K562 (cell line): ENCODE measurements at regions not wholly inside any gene's neighbourhood (a gene's known extent, or its start where the extent isn't known, plus 50 kb on each side); places are given as distances from the start of the nearest gene placed in this dataset.

Experiments
- ATAC-seq: fragments of 200-7000 bp; cut with Tn5 transposase; 3 replicates; pipeline ENCODE4 v1.9.1; 2020; ENCODE audit warnings: moderate library complexity
- BruUV-seq: library from RNA; stranded (reverse); fragments of 400-500 nt; replicated peaks from 2 replicates; lab custom pipeline; 2021; lab: Mats Ljungman, UMichigan
- CTCF ChIA-PET: fragments of 300-600 bp; formaldehyde crosslinking; extraction: SDS; loops from one replicate; lab custom pipeline; 2021; ENCODE audit warnings: low intra/inter-chr PET ratio; lab: Yijun Ruan, JAX
- POLR2A ChIA-PET: fragments of 300-600, 350-650 bp; sonication (Branson Sonifier 250); formaldehyde crosslinking; extraction: SDS; loops from one replicate; lab custom pipeline; 2021; ENCODE audit warnings: antibody characterized with exemption, inconsistent platforms; lab: Yijun Ruan, JAX
- DNase-seq, 4 experiments: peaks; one replicate each; pipeline versions ENCODE4 v3.0.0 to v3.0.0-alpha.2; 2011 to 2018; ENCODE audit warnings: low spot score in 3 of 4, mixed read lengths in 3 of 4; ENCODE audit errors: extremely low read depth in 1 of 4
- FAIRE-seq: peaks from 2 replicates; lab custom pipeline; 2011; peaks lifted over from hg19 to GRCh38; lab: Jason Lieb, UNC
- H2AFZ ChIP-seq: 2 replicates; pipeline ENCODE4 v1.6.0; 2011; ENCODE audit warnings: low read depth, low read length, control low read depth, inconsistent platforms
- H3K27ac ChIP-seq: fragments of 200-600 bp; 3 replicates; pipeline ENCODE4 v1.8.0; 2011; ENCODE audit warnings: low read depth, mild to moderate bottlenecking, control low read depth, inconsistent platforms, low read length, moderate library complexity, mixed read lengths; ENCODE audit errors: extremely low read depth
- H3K27me3 ChIP-seq, 2 experiments: fragments of 300-600 bp in 1 of 2; 2 replicates in 1 of 2; 3 replicates in 1 of 2; pipeline versions ENCODE4 v1.6.0 to v1.8.0; 2011; ENCODE audit warnings: inconsistent platforms in 2 of 2, low read length in 2 of 2, mild to moderate bottlenecking in 1 of 2, mixed read lengths in 1 of 2, moderate library complexity in 1 of 2; ENCODE audit not compliant: control insufficient read depth in 2 of 2, insufficient read depth in 2 of 2
- H3K36me3 ChIP-seq: fragments of 300-600 bp; 3 replicates; pipeline ENCODE4 v1.8.0; 2011; ENCODE audit warnings: mild to moderate bottlenecking, low read length, inconsistent platforms; ENCODE audit not compliant: control insufficient read depth, insufficient read depth
- H3K4me1 ChIP-seq, 2 experiments: fragments of 200-600 bp in 1 of 2; replicated peaks in 1 of 2; 2 replicates in 1 of 2; 3 replicates in 1 of 2; pipeline versions ENCODE4 v1.5.1 to v1.8.0; 2011; ENCODE audit warnings: inconsistent platforms in 2 of 2, low read length in 2 of 2, mild to moderate bottlenecking in 1 of 2, mixed read lengths in 1 of 2, moderate library complexity in 1 of 2; ENCODE audit not compliant: control insufficient read depth in 2 of 2, insufficient read depth in 2 of 2
- H3K4me2 ChIP-seq: 2 replicates; pipeline ENCODE4 v1.6.1; 2011; ENCODE audit warnings: low read length, control low read depth, inconsistent platforms, mixed read lengths; ENCODE audit not compliant: insufficient read depth
- H3K4me3 ChIP-seq: fragments of 200-600 bp; sonication (generic), shearing (Covaris generic); 2 replicates; pipeline ENCODE4 v1.5.1; 2016; ENCODE audit warnings: control low read depth, inconsistent platforms
- H3K79me2 ChIP-seq: fragments of 200-600 bp; 3 replicates; pipeline ENCODE4 v1.8.0; 2011; ENCODE audit warnings: low read length, inconsistent platforms; ENCODE audit not compliant: control insufficient read depth, insufficient read depth
- H3K9ac ChIP-seq, 2 experiments: 2 replicates each; pipeline versions ENCODE4 v1.6.0 to v1.6.1; 2011; ENCODE audit warnings: low read depth in 2 of 2, low read length in 2 of 2, control low read depth in 1 of 2, inconsistent platforms in 1 of 2, mild to moderate bottlenecking in 1 of 2, mixed read lengths in 1 of 2; ENCODE audit not compliant: insufficient read depth in 1 of 2
- H3K9me1 ChIP-seq: one replicate; pipeline ENCODE4 v1.6.0; 2011; ENCODE audit warnings: inconsistent platforms, mild to moderate bottlenecking, low read length, moderate library complexity; ENCODE audit not compliant: control insufficient read depth, insufficient read depth
- H3K9me3 ChIP-seq: replicated peaks from 2 replicates; pipeline ENCODE4 v1.5.1; 2011; ENCODE audit warnings: low read depth, low read length, inconsistent platforms; ENCODE audit not compliant: control insufficient read depth, insufficient read depth
- H4K20me1 ChIP-seq: replicated peaks from 2 replicates; pipeline ENCODE4 v1.6.1; 2011; ENCODE audit warnings: low read length, inconsistent platforms, mixed read lengths; ENCODE audit not compliant: control insufficient read depth, insufficient read depth
- BRF1 ChIP-seq: IDR thresholded peaks from 3 replicates; pipeline ENCODE4 v1.6.1; 2011; ENCODE audit warnings: borderline replicate concordance, mild to moderate bottlenecking; ENCODE audit not compliant: insufficient read length; ENCODE audit errors: extremely low read depth
- CHCHD3 ChIP-seq: fragments of 250-450 bp; sonication (Bioruptor Pico); IDR thresholded peaks from 2 replicates; pipeline ENCODE4 v2.1.2; 2022; ENCODE audit warnings: mild to moderate bottlenecking
- KLF10 ChIP-seq: fragments of 250-450 bp; sonication (Bioruptor Pico); IDR thresholded peaks from 2 replicates; pipeline ENCODE4 v1.6.1; 2021; ENCODE audit warnings: matching md5 sums
- SPI1 ChIP-seq: IDR thresholded peaks from 2 replicates; pipeline ENCODE4 v1.6.1; 2011; ENCODE audit warnings: low read depth, low read length, control low read depth, borderline replicate concordance
- ZBTB11 ChIP-seq, 3 experiments: fragments of 200-800 bp in 1 of 3; fragments of 250-450 bp in 1 of 3; fragments of 450-650 bp in 1 of 3; sonication (Bioruptor Pico) in 1 of 3; sonication (Bioruptor generic) in 1 of 3; formaldehyde crosslinking in 1 of 3; IDR thresholded peaks; 2 replicates each; pipeline versions ENCODE4 v1.6.1 to v1.8.0; 2016 to 2022; ENCODE audit warnings: mild to moderate bottlenecking in 2 of 3, missing genetic modification characterization in 2 of 3, missing compliant biosample characterization in 1 of 3, moderate library complexity in 1 of 3
- ZNF398 ChIP-seq: fragments of 250-450 bp; sonication (Bioruptor Pico); IDR thresholded peaks from 2 replicates; pipeline ENCODE4 v1.8.0; 2021; ENCODE audit warnings: moderate library complexity, mild to moderate bottlenecking, inconsistent platforms
- WGBS: fragments of 100-300 bp; shearing (Covaris generic); methylation state at CpG from one replicate; pipeline ENCODE4 v1.1.6; 2016; ENCODE audit warnings: low coverage, mixed read lengths; ENCODE audit not compliant: insufficient coverage; ENCODE audit errors: missing lambda C conversion rate; 5-methylcytosine and 5-hydroxymethylcytosine counted together
- in situ Hi-C: fragments of 300-500 bp; cut with MboI; formaldehyde crosslinking; loops from 4 replicates; pipeline ENCODE4 v1.15.0; 2018; ENCODE audit warnings: inconsistent platforms, mixed read lengths
- intact Hi-C: fragments of 100-400 bp; cut with micrococcal nuclease; formaldehyde crosslinking; loops from 2 replicates; pipeline ENCODE4 v1.14.2; 2022

- no peak overlapping the region for H3K4me2 ChIP-seq
- H3K36me3 ChIP-seq, result no peaks in the 10 kb centered on the region
- DNase-seq, result no peak
- H3K79me2 ChIP-seq, result no peaks in the 10 kb centered on the region
- no peaks in the 10 kb centered on the region for H3K9me3 ChIP-seq
- ChIA-PET CTCF (no interaction called here), POLR2A (no interaction called here)
- no peak overlapping the region for H3K27ac ChIP-seq
- WGBS, result 0% methylated on average over 7 of the region's 7 CpGs
- TF ChIP-seq ZNF398 (CRISPR knock-in tag), result no peak
- TF ChIP-seq KLF10, result no peak
- TF ChIP-seq ZBTB11 (CRISPR knock-in tag; IDR thresholded peaks at IDR 0.05), result no peak
- no peak for TF ChIP-seq SPI1
- no peak for TF ChIP-seq CHCHD3
- no peak for TF ChIP-seq BRF1
- BruUV-seq, result no TSS peak
- FAIRE-seq, result no peak
- intact Hi-C loops (no loop called here), in situ Hi-C loops (no loop called here)
- ATAC-seq, result no peak
- H3K9ac ChIP-seq, result no peak overlapping the region
- H3K27me3 ChIP-seq, result no peaks in the 10 kb centered on the region
- H3K4me1 ChIP-seq, result no peaks in the 10 kb centered on the region
- H3K4me3 ChIP-seq, result no peak overlapping the region
- H3K9me1 ChIP-seq, result no peaks in the 10 kb centered on the region
- H4K20me1 ChIP-seq, result no peaks in the 10 kb centered on the region
- H2AFZ ChIP-seq, result no peak overlapping the region
Measured at GRCh38 chr10:9018195-9019173, 964.0 kb downstream of the GATA3 start.
